ENCODE measurements at regions not wholly inside any gene's neighbourhood (a gene's known extent, or its start where the extent isn't known, plus 50 kb on each side); places are given as distances from the start of the nearest gene placed in this dataset.

DNA sequence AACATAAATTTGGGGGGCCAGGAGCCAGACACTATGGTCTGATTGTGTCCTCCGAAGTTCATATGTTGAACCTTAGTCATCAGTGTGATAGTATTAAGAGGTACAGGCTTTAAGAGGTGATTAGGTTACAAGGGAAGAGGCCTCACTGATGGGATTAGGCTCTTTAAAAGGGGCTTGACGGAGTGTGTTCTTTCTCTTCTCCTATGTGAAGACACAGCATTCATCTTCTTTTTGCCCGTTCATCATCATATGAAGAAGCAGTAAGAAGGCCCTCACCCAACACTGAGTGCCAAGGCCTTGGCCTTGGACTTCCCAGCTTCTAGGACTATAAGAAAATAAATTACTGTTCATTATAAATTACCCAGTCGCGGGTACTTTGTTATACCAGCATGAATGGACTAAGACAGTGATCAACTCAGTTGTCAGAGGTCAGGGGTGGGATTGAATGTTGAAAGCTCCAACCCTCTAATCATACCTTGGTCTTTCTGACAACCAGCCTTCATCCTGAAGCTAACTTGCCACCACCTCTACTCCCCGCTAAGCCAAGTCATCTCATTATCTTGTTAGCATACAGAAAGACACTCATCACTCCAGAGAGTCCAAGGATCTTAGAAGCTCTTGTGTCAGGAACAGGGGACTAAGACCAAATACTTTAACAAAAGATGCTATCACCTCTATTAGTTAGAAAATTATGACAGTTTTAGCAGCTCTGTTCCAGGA lies 543.4 kb upstream of the DIPK2B start:
- no peak for TF ChIP-seq SAFB2 (CRISPR knock-in tag; IDR thresholded peaks at IDR 0.05; ENCODE audit: borderline replicate concordance, low read depth)
- TF ChIP-seq EP300 (IDR thresholded peaks at IDR 0.05; ENCODE audit: low read depth in 2 of 2, low read length in 2 of 2), result no peak
- TF ChIP-seq EP300 (CRISPR knock-in tag; IDR thresholded peaks at IDR 0.05; ENCODE audit: borderline replicate concordance), result no peak
- no peak for TF ChIP-seq ONECUT2 (CRISPR knock-in tag; IDR thresholded peaks at IDR 0.05)
- TF ChIP-seq, protein P1, sequence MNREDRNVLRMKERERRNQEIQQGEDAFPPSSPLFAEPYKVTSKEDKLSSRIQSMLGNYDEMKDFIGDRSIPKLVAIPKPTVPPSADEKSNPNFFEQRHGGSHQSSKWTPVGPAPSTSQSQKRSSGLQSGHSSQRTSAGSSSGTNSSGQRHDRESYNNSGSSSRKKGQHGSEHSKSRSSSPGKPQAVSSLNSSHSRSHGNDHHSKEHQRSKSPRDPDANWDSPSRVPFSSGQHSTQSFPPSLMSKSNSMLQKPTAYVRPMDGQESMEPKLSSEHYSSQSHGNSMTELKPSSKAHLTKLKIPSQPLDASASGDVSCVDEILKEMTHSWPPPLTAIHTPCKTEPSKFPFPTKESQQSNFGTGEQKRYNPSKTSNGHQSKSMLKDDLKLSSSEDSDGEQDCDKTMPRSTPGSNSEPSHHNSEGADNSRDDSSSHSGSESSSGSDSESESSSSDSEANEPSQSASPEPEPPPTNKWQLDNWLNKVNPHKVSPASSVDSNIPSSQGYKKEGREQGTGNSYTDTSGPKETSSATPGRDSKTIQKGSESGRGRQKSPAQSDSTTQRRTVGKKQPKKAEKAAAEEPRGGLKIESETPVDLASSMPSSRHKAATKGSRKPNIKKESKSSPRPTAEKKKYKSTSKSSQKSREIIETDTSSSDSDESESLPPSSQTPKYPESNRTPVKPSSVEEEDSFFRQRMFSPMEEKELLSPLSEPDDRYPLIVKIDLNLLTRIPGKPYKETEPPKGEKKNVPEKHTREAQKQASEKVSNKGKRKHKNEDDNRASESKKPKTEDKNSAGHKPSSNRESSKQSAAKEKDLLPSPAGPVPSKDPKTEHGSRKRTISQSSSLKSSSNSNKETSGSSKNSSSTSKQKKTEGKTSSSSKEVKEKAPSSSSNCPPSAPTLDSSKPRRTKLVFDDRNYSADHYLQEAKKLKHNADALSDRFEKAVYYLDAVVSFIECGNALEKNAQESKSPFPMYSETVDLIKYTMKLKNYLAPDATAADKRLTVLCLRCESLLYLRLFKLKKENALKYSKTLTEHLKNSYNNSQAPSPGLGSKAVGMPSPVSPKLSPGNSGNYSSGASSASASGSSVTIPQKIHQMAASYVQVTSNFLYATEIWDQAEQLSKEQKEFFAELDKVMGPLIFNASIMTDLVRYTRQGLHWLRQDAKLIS (CRISPR knock-in tag; IDR thresholded peaks at IDR 0.05), result no peak
- TF ChIP-seq ZNF879 (CRISPR knock-in tag; IDR thresholded peaks at IDR 0.05), result no peak
- TF ChIP-seq, protein P2, sequence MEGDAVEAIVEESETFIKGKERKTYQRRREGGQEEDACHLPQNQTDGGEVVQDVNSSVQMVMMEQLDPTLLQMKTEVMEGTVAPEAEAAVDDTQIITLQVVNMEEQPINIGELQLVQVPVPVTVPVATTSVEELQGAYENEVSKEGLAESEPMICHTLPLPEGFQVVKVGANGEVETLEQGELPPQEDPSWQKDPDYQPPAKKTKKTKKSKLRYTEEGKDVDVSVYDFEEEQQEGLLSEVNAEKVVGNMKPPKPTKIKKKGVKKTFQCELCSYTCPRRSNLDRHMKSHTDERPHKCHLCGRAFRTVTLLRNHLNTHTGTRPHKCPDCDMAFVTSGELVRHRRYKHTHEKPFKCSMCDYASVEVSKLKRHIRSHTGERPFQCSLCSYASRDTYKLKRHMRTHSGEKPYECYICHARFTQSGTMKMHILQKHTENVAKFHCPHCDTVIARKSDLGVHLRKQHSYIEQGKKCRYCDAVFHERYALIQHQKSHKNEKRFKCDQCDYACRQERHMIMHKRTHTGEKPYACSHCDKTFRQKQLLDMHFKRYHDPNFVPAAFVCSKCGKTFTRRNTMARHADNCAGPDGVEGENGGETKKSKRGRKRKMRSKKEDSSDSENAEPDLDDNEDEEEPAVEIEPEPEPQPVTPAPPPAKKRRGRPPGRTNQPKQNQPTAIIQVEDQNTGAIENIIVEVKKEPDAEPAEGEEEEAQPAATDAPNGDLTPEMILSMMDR (CRISPR knock-in tag; IDR thresholded peaks at IDR 0.05), result no peak
- no peak for TF ChIP-seq POLR2A (IDR thresholded peaks at IDR 0.05; ENCODE audit: insufficient read depth in 1 of 2, low read depth in 2 of 2, low read length in 2 of 2)
